ENCODE measurements at regions not wholly inside any gene's neighbourhood (a gene's known extent, or its start where the extent isn't known, plus 50 kb on each side); places are given as distances from the start of the nearest gene placed in this dataset.

DNA sequence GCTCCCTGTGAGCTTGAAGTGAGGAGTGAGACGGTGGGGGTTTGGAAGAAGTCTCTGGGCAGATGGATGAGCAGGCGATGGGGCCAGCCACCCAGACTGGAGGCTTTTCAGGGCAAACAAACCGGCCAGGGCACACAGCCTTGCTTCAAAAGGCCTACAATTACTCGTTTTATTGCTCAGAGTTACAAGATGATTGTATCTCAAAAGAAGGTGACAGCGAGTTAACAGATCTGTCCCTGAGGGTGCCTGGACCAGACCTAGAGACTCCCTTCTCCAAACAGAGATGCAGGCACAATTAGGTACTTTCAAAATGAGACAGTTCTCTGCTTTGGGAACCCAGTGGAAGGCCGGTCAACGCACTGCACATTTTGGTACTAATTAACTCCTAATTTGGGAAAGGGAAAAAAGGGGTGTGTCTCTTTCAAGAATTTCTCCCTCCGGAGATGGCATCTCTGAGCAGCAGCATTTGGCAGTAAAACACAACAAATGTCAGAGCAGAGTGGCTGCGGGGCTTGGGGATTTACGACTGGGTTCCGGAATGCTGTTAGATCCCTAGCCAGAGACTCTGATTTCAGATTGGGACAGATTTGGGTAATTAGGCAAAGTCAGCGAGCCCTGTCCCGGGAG, 226.7 kb downstream of the TTC32 start:
- no peaks in the 10 kb centered on the region for H3K36me3 ChIP-seq (ENCODE audit: control insufficient read depth, insufficient read depth, low read length)
- no peak overlapping the region for H3K27ac ChIP-seq (ENCODE audit: low read depth, low read length)
- H3K27me3 ChIP-seq (ENCODE audit: control insufficient read depth, insufficient read depth, low read length, poor library complexity, severe bottlenecking) = no peaks in the 10 kb centered on the region
- no peaks in the 10 kb centered on the region for H3K4me1 ChIP-seq (ENCODE audit: control insufficient read depth, insufficient read depth, low read length)
- Mint-ChIP-seq H3K27ac (no peak overlapping the region), H3K27me3 (ENCODE audit: insufficient read depth) (no peaks in the 10 kb centered on the region), H3K4me1 (no peaks in the 10 kb centered on the region), H3K4me3 (no peak overlapping the region), H3K36me3 (ENCODE audit: low read depth) (no peaks in the 10 kb centered on the region), H3K9me3 (no peaks in the 10 kb centered on the region)
- H3K9ac ChIP-seq (ENCODE audit: extremely low read depth, low read length, poor library complexity, severe bottlenecking) = no peak overlapping the region
- no peaks in the 10 kb centered on the region for H3K9me3 ChIP-seq (ENCODE audit: control insufficient read depth, low read length)
- H3K4me3 ChIP-seq (ENCODE audit: low read length) = no peak overlapping the region
- TF ChIP-seq, protein P1, sequence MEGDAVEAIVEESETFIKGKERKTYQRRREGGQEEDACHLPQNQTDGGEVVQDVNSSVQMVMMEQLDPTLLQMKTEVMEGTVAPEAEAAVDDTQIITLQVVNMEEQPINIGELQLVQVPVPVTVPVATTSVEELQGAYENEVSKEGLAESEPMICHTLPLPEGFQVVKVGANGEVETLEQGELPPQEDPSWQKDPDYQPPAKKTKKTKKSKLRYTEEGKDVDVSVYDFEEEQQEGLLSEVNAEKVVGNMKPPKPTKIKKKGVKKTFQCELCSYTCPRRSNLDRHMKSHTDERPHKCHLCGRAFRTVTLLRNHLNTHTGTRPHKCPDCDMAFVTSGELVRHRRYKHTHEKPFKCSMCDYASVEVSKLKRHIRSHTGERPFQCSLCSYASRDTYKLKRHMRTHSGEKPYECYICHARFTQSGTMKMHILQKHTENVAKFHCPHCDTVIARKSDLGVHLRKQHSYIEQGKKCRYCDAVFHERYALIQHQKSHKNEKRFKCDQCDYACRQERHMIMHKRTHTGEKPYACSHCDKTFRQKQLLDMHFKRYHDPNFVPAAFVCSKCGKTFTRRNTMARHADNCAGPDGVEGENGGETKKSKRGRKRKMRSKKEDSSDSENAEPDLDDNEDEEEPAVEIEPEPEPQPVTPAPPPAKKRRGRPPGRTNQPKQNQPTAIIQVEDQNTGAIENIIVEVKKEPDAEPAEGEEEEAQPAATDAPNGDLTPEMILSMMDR (conservative IDR thresholded peaks at IDR 0.05) = no peak
- WGBS, 2 experiments (ENCODE audit: insufficient coverage in 1 of 2, insufficient read length in 1 of 2) = 83 to 84% methylated on average over 10 to 13 of the region's 13 CpGs
- no peak for DNase-seq

DNA sequence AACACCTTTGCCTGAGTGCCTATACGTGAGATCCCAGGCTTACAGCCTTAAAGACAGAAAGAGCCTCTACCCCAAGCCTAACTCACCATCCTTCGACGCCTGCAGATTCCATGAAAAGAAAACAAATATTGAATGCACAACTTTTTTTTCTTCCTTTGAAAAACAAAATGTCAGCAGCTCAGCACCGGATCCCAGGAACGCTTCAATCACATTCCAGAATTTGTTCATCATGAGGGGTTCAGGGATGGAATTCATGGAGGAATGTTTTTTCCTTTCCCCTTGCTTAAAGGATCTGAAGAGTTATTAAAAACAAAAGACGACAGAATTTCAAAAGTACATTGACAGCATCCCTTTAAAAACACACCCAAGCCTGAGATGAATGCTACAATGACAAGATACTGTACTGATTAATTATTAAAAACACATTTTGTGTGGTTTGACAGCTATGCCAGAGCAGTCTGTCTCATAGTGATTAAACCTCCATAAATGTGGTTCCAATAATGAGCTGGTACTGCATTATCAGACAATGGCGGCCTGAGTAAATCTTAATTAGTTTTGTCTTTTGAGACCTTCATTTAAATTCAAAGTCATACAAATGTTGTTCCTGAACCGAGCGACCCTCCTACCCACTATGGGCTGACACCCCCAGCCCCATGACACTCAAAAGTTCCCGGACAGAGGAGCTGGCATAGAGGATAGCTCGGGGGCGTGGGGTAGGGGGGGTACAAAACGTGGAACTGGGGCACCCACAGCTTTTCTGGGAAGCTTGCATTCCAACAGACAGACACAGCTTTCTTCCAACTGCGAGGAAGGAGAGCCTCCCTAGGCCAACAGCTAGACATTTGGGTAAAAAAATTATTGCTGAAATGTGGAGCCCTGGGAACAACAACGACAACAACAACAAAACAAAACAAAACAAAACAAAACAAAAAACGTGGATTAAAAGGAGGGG, 227.5 kb downstream of the TTC32 start:
- H3K4me1 Mint-ChIP-seq = no peaks in the 10 kb centered on the region
- 86 to 88% methylated on average over 4 to 15 of the region's 16 CpGs for WGBS, 2 experiments (ENCODE audit: insufficient coverage in 1 of 2, insufficient read length in 1 of 2)
- H3K4me3 ChIP-seq (ENCODE audit: low read length) = no peak overlapping the region
- no peak overlapping the region for H3K4me3 Mint-ChIP-seq
- no peak overlapping the region for H3K27ac Mint-ChIP-seq
- DNase-seq = no peak
- H3K27ac ChIP-seq (ENCODE audit: low read depth, low read length) = no peak overlapping the region
- H3K27me3 ChIP-seq (ENCODE audit: control insufficient read depth, insufficient read depth, low read length, poor library complexity, severe bottlenecking) = no peaks in the 10 kb centered on the region
- H3K27me3 Mint-ChIP-seq (ENCODE audit: insufficient read depth) = no peaks in the 10 kb centered on the region
- H3K36me3 Mint-ChIP-seq (ENCODE audit: low read depth) = no peaks in the 10 kb centered on the region
- H3K36me3 ChIP-seq (ENCODE audit: control insufficient read depth, insufficient read depth, low read length) = no peaks in the 10 kb centered on the region
- no peaks in the 10 kb centered on the region for H3K9me3 Mint-ChIP-seq
- H3K9me3 ChIP-seq (ENCODE audit: control insufficient read depth, low read length) = no peaks in the 10 kb centered on the region
- no peaks in the 10 kb centered on the region for H3K4me1 ChIP-seq (ENCODE audit: control insufficient read depth, insufficient read depth, low read length)
- TF ChIP-seq, protein P1 (conservative IDR thresholded peaks at IDR 0.05) = no peak
- no peak overlapping the region for H3K9ac ChIP-seq (ENCODE audit: extremely low read depth, low read length, poor library complexity, severe bottlenecking)

DNA sequence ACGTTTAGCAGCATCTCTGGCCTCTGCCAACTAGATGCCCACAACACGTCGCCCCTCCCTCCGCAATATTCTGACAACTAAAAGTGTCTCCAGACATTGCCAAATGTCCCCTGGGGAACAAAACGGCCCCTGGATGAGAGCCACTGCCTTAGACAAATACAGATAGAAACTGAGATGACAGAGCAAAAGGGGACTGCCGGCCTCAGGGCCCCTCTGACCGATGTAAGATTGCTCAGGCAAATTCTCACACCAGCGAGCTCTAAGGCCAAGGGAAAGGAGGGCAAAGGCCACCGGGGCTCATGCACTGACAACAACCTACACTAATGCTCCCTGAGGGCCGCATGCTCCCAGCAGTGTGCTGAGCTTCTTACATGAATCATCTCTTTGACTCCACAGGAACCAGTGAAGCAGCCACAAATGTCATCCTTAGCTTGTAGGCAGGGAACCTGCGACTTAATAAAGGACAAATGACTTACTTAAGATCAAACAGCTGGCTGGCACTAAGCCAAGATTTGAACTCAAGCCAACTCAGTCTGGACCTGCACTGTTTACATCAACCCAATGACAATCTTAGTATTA, 228.5 kb downstream of the TTC32 start:
- TF ChIP-seq, protein P1 (conservative IDR thresholded peaks at IDR 0.05) = no peak
- Histone ChIP-seq H3K27me3 (ENCODE audit: control insufficient read depth, insufficient read depth, low read length, poor library complexity, severe bottlenecking) (no peaks in the 10 kb centered on the region), H3K4me1 (ENCODE audit: control insufficient read depth, insufficient read depth, low read length) (no peaks in the 10 kb centered on the region), H3K36me3 (ENCODE audit: control insufficient read depth, insufficient read depth, low read length) (no peaks in the 10 kb centered on the region), H3K9me3 (ENCODE audit: control insufficient read depth, low read length) (no peaks in the 10 kb centered on the region), H3K9ac (ENCODE audit: extremely low read depth, low read length, poor library complexity, severe bottlenecking) (no peak overlapping the region), H3K4me3 (ENCODE audit: low read length) (no peak overlapping the region), H3K27ac (ENCODE audit: low read depth, low read length) (no peak overlapping the region)
- Mint-ChIP-seq H3K9me3 (no peaks in the 10 kb centered on the region), H3K27ac (no peak overlapping the region), H3K4me3 (no peak overlapping the region), H3K4me1 (no peaks in the 10 kb centered on the region), H3K36me3 (ENCODE audit: low read depth) (no peaks in the 10 kb centered on the region), H3K27me3 (ENCODE audit: insufficient read depth) (no peaks in the 10 kb centered on the region)
- 70 to 84% methylated on average over 5 to 11 of the region's 11 CpGs for WGBS, 2 experiments (ENCODE audit: insufficient coverage in 1 of 2, insufficient read length in 1 of 2)
- peak; percentile 56 for DNase-seq
